HepG2 (cell line): ENCODE measurements at regions not wholly inside any gene's neighbourhood (a gene's known extent, or its start where the extent isn't known, plus 50 kb on each side); places are given as distances from the start of the nearest gene placed in this dataset.

ENCODE experiments used
- ATAC-seq: fragments of 200-7000 bp; cut with Tn5 transposase; 3 replicates; pipeline ENCODE4 v1.9.1; 2020; ENCODE audit warnings: mild to moderate bottlenecking, moderate library complexity
- BruUV-seq: library from RNA; stranded (reverse); fragments of 400-500 nt; replicated peaks from 2 replicates; lab custom pipeline; 2021; lab: Mats Ljungman, UMichigan
- CTCF ChIA-PET: fragments of 300-600 bp; formaldehyde crosslinking; extraction: SDS; loops from one replicate; lab custom pipeline; 2021; ENCODE audit warnings: low total read pairs, inconsistent platforms, low intra/inter-chr PET ratio; lab: Yijun Ruan, JAX
- POLR2A ChIA-PET: fragments of 350-600 bp; sonication (Branson Sonifier 250); formaldehyde crosslinking; loops from one replicate; lab custom pipeline; 2020; ENCODE audit warnings: antibody characterized with exemption, inconsistent platforms; lab: Yijun Ruan, JAX
- DNase-seq: peaks from one replicate; pipeline ENCODE4 v3.0.0-alpha.2; 2015; ENCODE audit warnings: low spot score
- FAIRE-seq: peaks from 3 replicates; lab custom pipeline; 2011; peaks lifted over from hg19 to GRCh38; lab: Jason Lieb, UNC
- H2AFZ ChIP-seq: one replicate; pipeline ENCODE4 v1.6.1; 2011; ENCODE audit warnings: low read length, inconsistent platforms
- H3K27ac ChIP-seq: fragments of 300-600 bp; 3 replicates; pipeline ENCODE4 v1.8.0; 2011; ENCODE audit warnings: mixed run types, mild to moderate bottlenecking, mixed read lengths, low read length, inconsistent platforms; ENCODE audit not compliant: insufficient read depth; ENCODE audit errors: extremely low read length
- H3K27me3 ChIP-seq, 2 experiments: fragments of 200-600 bp in 1 of 2; 2 replicates in 1 of 2; 3 replicates in 1 of 2; pipeline versions ENCODE4 v1.6.0 to v1.8.0; 2011; ENCODE audit warnings: low read length in 2 of 2, mild to moderate bottlenecking in 2 of 2, moderate library complexity in 2 of 2, inconsistent platforms in 1 of 2; ENCODE audit not compliant: insufficient read depth in 2 of 2, control insufficient read depth in 1 of 2
- H3K36me3 ChIP-seq, 2 experiments: fragments of 200-600 bp in 1 of 2; replicated peaks in 1 of 2; 2 replicates in 1 of 2; 3 replicates in 1 of 2; pipeline versions ENCODE4 v1.5.1 to v1.8.0; 2011; ENCODE audit warnings: low read length in 2 of 2, inconsistent platforms in 1 of 2; ENCODE audit not compliant: insufficient read depth in 2 of 2, control insufficient read depth in 1 of 2
- H3K4me1 ChIP-seq: 2 replicates; pipeline ENCODE4 v1.5.1; 2012; ENCODE audit warnings: low read length, inconsistent platforms; ENCODE audit not compliant: insufficient read depth
- H3K4me2 ChIP-seq: 2 replicates; pipeline ENCODE4 v1.6.0; 2011; ENCODE audit warnings: low read depth, low read length, inconsistent platforms
- H3K4me3 ChIP-seq, 3 experiments: fragments of 200-600 bp in 1 of 3; sonication (generic), shearing (Covaris generic) in 1 of 3; replicated peaks in 1 of 3; 2 replicates each; pipeline ENCODE4 v1.5.1; 2011 to 2016; ENCODE audit warnings: low read length in 3 of 3, inconsistent platforms in 2 of 3, low read depth in 2 of 3, mild to moderate bottlenecking in 2 of 3, control low read depth in 1 of 3, mixed read lengths in 1 of 3; ENCODE audit not compliant: insufficient read depth in 1 of 3
- H3K79me2 ChIP-seq: one replicate; pipeline ENCODE4 v1.6.1; 2011; ENCODE audit warnings: low read length, inconsistent platforms; ENCODE audit not compliant: insufficient read depth
- H3K9ac ChIP-seq: 2 replicates; pipeline ENCODE4 v1.6.0; 2011; ENCODE audit warnings: mild to moderate bottlenecking, low read depth, low read length, inconsistent platforms; ENCODE audit not compliant: insufficient read depth
- H3K9me3 ChIP-seq: 2 replicates; pipeline ENCODE4 v1.5.1; 2012; ENCODE audit warnings: mild to moderate bottlenecking, low read length
- H4K20me1 ChIP-seq: 2 replicates; pipeline ENCODE4 v1.6.0; 2011; ENCODE audit warnings: inconsistent platforms, mild to moderate bottlenecking, low read length, moderate library complexity; ENCODE audit not compliant: insufficient read depth
- ASH2L ChIP-seq: fragments of 300-600, 200-600 bp; sonication (generic); IDR thresholded peaks from 2 replicates; pipeline ENCODE4 v1.7.0; 2017; ENCODE audit warnings: low read depth, mild to moderate bottlenecking, moderate library complexity, mixed read lengths, low read length; ENCODE audit not compliant: insufficient read length
- ATF7-NPFF ChIP-seq: sonication (generic); formaldehyde crosslinking; IDR thresholded peaks from 2 replicates; pipeline ENCODE4 v1.8.1; 2023; ENCODE audit warnings: mild to moderate bottlenecking, low read depth, missing genetic modification reagents, moderate library complexity
- CHD2 ChIP-seq: IDR thresholded peaks from 2 replicates; pipeline ENCODE4 v1.6.1; 2011; ENCODE audit warnings: low read depth, low read length, improper control_type of control experiment
- DNMT1 ChIP-seq: sonication (generic); formaldehyde crosslinking; IDR thresholded peaks from 2 replicates; pipeline ENCODE4 v1.5.1; 2020; ENCODE audit warnings: mild to moderate bottlenecking, missing genetic modification reagents
- ETV5 ChIP-seq: IDR thresholded peaks from 2 replicates; pipeline ENCODE4 v1.6.1; 2018; ENCODE audit warnings: missing biosample characterization, missing genetic modification reagents, inconsistent platforms, borderline replicate concordance
- HOXA5 ChIP-seq: sonication (generic); formaldehyde crosslinking; IDR thresholded peaks from 2 replicates; pipeline ENCODE4 v1.4.0; 2020; ENCODE audit warnings: missing genetic modification reagents
- KLF11 ChIP-seq: IDR thresholded peaks from 2 replicates; pipeline ENCODE4 v1.6.1; 2016; ENCODE audit warnings: missing compliant biosample characterization
- LRRFIP1 ChIP-seq: sonication (generic); formaldehyde crosslinking; conservative IDR thresholded peaks from 2 replicates; pipeline ENCODE4 v1.4.0; 2020; ENCODE audit warnings: missing genetic modification reagents
- TOE1 ChIP-seq: sonication (generic); formaldehyde crosslinking; IDR thresholded peaks from 2 replicates; pipeline ENCODE4 v1.4.0; 2020; ENCODE audit warnings: mild to moderate bottlenecking, missing genetic modification reagents
- ZNF337 ChIP-seq: sonication (generic); formaldehyde crosslinking; IDR thresholded peaks from 2 replicates; pipeline ENCODE4 v1.5.1; 2020; ENCODE audit warnings: missing genetic modification reagents, low read depth, mild to moderate bottlenecking, borderline replicate concordance
- ZNF34 ChIP-seq: sonication (generic); formaldehyde crosslinking; IDR thresholded peaks from 2 replicates; pipeline ENCODE4 v1.4.0; 2020; ENCODE audit warnings: mild to moderate bottlenecking, missing genetic modification reagents, borderline replicate concordance
- ZNF343 ChIP-seq: sonication (generic); formaldehyde crosslinking; IDR thresholded peaks from 2 replicates; pipeline ENCODE4 v1.4.0; 2020; ENCODE audit warnings: mild to moderate bottlenecking, missing genetic modification reagents
- ZNF550 ChIP-seq: sonication (generic); formaldehyde crosslinking; IDR thresholded peaks from 2 replicates; pipeline ENCODE4 v1.4.0; 2020; ENCODE audit warnings: mild to moderate bottlenecking, missing genetic modification reagents, borderline replicate concordance
- ZSCAN31 ChIP-seq: sonication (generic); formaldehyde crosslinking; IDR thresholded peaks from 2 replicates; pipeline ENCODE4 v1.5.0; 2020; ENCODE audit warnings: low read depth, mild to moderate bottlenecking, missing genetic modification reagents
- WGBS: methylation state at CpG from one replicate; pipeline ENCODE4 v1.1.6; 2017; ENCODE audit warnings: low lambda C conversion rate; 5-methylcytosine and 5-hydroxymethylcytosine counted together
- in situ Hi-C: cut with HindIII; loops from 2 replicates; pipeline ENCODE4 v1.10.0; 2017; ENCODE audit warnings: low pct_unique_long_range_greater_than_20kb; ENCODE audit not compliant: extremely low pct_ligation_motif_present
- intact Hi-C: fragments of 100-400 bp; cut with micrococcal nuclease; formaldehyde crosslinking; loops from one replicate; pipeline ENCODE4 v1.10.0; 2022; ENCODE audit not compliant: unreplicated experiment
- TF ChIP-seq, protein P1 (sequence below): sonication (generic); formaldehyde crosslinking; IDR thresholded peaks from 2 replicates; pipeline ENCODE4 v1.4.0; 2020; ENCODE audit warnings: missing genetic modification reagents
- TF ChIP-seq, protein P2 (sequence below): sonication (generic); formaldehyde crosslinking; IDR thresholded peaks from 2 replicates; pipeline ENCODE4 v1.5.1; 2020; ENCODE audit warnings: mild to moderate bottlenecking, missing genetic modification reagents, moderate library complexity
- TF ChIP-seq, protein P3 (sequence below): sonication (generic); formaldehyde crosslinking; IDR thresholded peaks from 2 replicates; pipeline ENCODE4 v1.4.0; 2020; ENCODE audit warnings: missing genetic modification reagents

- no peak overlapping the region for H3K27ac ChIP-seq
- H3K27me3 ChIP-seq: no peaks in the 10 kb centered on the region
- no peak overlapping the region for H3K4me2 ChIP-seq
- ATAC-seq: no peak
- H3K9me3 ChIP-seq: no peaks in the 10 kb centered on the region
- in situ Hi-C loops: no loop called here
- TF ChIP-seq ZSCAN31 (CRISPR knock-in tag): no peak
- no peak for TF ChIP-seq KLF11 (CRISPR knock-in tag)
- TF ChIP-seq ATF7-NPFF: no peak
- TF ChIP-seq ZNF34 (CRISPR knock-in tag): no peak
- TF ChIP-seq, protein P1, sequence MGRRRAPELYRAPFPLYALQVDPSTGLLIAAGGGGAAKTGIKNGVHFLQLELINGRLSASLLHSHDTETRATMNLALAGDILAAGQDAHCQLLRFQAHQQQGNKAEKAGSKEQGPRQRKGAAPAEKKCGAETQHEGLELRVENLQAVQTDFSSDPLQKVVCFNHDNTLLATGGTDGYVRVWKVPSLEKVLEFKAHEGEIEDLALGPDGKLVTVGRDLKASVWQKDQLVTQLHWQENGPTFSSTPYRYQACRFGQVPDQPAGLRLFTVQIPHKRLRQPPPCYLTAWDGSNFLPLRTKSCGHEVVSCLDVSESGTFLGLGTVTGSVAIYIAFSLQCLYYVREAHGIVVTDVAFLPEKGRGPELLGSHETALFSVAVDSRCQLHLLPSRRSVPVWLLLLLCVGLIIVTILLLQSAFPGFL (CRISPR knock-in tag): no peak
- no peak for TF ChIP-seq ZNF337 (CRISPR knock-in tag)
- TF ChIP-seq, protein P2, sequence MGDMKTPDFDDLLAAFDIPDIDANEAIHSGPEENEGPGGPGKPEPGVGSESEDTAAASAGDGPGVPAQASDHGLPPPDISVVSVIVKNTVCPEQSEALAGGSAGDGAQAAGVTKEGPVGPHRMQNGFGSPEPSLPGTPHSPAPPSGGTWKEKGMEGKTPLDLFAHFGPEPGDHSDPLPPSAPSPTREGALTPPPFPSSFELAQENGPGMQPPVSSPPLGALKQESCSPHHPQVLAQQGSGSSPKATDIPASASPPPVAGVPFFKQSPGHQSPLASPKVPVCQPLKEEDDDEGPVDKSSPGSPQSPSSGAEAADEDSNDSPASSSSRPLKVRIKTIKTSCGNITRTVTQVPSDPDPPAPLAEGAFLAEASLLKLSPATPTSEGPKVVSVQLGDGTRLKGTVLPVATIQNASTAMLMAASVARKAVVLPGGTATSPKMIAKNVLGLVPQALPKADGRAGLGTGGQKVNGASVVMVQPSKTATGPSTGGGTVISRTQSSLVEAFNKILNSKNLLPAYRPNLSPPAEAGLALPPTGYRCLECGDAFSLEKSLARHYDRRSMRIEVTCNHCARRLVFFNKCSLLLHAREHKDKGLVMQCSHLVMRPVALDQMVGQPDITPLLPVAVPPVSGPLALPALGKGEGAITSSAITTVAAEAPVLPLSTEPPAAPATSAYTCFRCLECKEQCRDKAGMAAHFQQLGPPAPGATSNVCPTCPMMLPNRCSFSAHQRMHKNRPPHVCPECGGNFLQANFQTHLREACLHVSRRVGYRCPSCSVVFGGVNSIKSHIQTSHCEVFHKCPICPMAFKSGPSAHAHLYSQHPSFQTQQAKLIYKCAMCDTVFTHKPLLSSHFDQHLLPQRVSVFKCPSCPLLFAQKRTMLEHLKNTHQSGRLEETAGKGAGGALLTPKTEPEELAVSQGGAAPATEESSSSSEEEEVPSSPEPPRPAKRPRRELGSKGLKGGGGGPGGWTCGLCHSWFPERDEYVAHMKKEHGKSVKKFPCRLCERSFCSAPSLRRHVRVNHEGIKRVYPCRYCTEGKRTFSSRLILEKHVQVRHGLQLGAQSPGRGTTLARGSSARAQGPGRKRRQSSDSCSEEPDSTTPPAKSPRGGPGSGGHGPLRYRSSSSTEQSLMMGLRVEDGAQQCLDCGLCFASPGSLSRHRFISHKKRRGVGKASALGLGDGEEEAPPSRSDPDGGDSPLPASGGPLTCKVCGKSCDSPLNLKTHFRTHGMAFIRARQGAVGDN (CRISPR knock-in tag): no peak
- TF ChIP-seq LRRFIP1 (CRISPR knock-in tag): no peak
- no peak for TF ChIP-seq DNMT1
- TF ChIP-seq, protein P3, sequence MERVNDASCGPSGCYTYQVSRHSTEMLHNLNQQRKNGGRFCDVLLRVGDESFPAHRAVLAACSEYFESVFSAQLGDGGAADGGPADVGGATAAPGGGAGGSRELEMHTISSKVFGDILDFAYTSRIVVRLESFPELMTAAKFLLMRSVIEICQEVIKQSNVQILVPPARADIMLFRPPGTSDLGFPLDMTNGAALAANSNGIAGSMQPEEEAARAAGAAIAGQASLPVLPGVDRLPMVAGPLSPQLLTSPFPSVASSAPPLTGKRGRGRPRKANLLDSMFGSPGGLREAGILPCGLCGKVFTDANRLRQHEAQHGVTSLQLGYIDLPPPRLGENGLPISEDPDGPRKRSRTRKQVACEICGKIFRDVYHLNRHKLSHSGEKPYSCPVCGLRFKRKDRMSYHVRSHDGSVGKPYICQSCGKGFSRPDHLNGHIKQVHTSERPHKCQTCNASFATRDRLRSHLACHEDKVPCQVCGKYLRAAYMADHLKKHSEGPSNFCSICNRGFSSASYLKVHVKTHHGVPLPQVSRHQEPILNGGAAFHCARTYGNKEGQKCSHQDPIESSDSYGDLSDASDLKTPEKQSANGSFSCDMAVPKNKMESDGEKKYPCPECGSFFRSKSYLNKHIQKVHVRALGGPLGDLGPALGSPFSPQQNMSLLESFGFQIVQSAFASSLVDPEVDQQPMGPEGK (CRISPR knock-in tag): no peak
- TF ChIP-seq HOXA5: no peak
- no peak for TF ChIP-seq ASH2L
- no peak for TF ChIP-seq CHD2
- TF ChIP-seq ETV5 (CRISPR knock-in tag): no peak
- no peak for TF ChIP-seq ZNF550 (CRISPR knock-in tag)
- no peak for TF ChIP-seq TOE1 (CRISPR knock-in tag)
- TF ChIP-seq ZNF343: no peak
- H3K4me3 ChIP-seq: no peak overlapping the region
- H4K20me1 ChIP-seq: no peaks in the 10 kb centered on the region
- FAIRE-seq: no peak
- intact Hi-C loops: no loop called here
- H3K4me1 ChIP-seq: peaks cover 21% of the 10 kb centered on the region
- H2AFZ ChIP-seq: no peak overlapping the region
- H3K36me3 ChIP-seq: no peaks in the 10 kb centered on the region
- H3K9ac ChIP-seq: no peak overlapping the region
- H3K79me2 ChIP-seq: no peaks in the 10 kb centered on the region
- CTCF ChIA-PET: no interaction called here
- DNase-seq: no peak
- no TSS peak for BruUV-seq
- POLR2A ChIA-PET: no interaction called here
- WGBS: 23% methylated on average over 4 of the region's 4 CpGs
Observed at GRCh38 chr3:76961284-76961683, 78.6 kb upstream of the ROBO2 start.
